Kasumi-1 (cell line): ENCODE measurements at regions not wholly inside any gene's neighbourhood (a gene's known extent, or its start where the extent isn't known, plus 50 kb on each side); places are given as distances from the start of the nearest gene placed in this dataset.

ENCODE experiments used
- DNase-seq, 2 experiments: peaks; one replicate each; lab custom pipeline; 2025; lab: John Stamatoyannopoulos, UW

GRCh38 chr3:106750092-106750491 is 627.1 kb upstream of the CCDC54 start:
- no peak for DNase-seq

DNA sequence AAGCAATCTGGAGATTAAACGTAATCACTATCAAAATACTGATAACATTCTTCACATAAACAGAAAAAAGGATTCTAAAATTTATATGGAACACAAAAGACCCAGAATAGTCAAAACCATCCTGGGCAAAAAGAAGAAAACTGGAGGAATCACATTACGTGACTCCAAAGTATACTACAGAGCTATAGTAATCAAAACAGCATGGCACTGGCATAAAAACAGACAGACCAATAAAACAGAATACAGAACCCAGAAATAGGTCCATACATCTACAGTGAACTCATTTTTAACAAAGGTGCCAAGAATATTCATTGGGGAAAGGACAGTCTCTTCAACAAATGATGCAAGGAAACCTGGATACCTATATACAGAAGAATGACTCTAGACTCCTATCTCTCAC is 621.9 kb upstream of the CCDC54 start:
- DNase-seq, result no peak

DNA sequence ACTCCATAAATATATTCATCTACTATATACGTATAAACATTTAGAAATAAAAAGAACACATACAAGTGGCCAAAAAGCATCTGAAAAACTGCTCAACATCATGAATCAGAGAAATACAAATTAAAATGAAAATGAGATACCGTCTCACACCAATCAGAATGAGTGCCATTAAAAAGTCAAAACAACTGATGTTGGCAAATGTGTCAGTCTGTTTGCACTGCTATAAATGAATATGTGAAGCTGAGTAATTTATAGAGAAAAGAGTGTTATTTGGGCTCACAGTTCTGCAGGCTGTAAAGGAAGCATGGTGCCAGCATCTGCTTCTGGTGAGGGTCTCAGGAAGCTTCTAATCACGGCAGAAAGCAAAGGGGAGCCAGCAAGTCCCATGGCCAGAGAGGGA is 620.3 kb upstream of the CCDC54 start:
- no peak for DNase-seq

GRCh38 chr3:106758459-106758858 is 618.8 kb upstream of the CCDC54 start:
- no peak for DNase-seq

GRCh38 chr3:106759731-106760130 is 617.5 kb upstream of the CCDC54 start:
- DNase-seq, result no peak

- DNase-seq, result no peak
Measured at GRCh38 chr3:106765342-106765741, 611.9 kb upstream of the CCDC54 start.

DNA sequence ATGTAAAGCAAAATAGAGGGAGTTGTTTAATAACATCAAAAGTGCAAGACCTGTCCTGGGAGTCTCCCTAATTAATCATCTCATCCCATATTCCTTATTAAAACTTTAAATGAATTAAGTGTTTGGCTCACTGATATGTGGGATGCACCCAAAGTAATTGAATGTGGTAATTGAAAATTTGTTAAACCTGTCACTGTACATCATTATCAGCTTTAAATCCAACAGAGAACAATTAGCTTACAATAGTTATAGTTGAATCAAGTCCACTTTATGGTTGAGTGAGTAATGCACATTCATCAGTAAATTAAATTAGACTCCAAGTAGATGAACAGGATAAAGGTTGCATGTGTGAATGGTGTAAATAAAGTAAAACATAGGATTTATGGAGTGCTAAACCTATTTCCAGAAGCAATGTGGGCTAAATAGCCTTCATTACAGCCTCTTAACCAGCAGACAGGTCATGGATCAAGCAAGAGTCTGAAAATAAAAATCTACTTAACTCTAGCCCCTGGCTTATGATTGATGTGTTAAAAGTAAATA is 608.2 kb upstream of the CCDC54 start:
- no peak for DNase-seq

- DNase-seq, result no peak
Measured at GRCh38 chr3:106773795-106774194, 603.4 kb upstream of the CCDC54 start.

GRCh38 chr3:106783231-106783630 is 594.0 kb upstream of the CCDC54 start:
- DNase-seq, result no peak

- no peak for DNase-seq
Measured at GRCh38 chr3:106789276-106789675, 588.0 kb upstream of the CCDC54 start.

DNA sequence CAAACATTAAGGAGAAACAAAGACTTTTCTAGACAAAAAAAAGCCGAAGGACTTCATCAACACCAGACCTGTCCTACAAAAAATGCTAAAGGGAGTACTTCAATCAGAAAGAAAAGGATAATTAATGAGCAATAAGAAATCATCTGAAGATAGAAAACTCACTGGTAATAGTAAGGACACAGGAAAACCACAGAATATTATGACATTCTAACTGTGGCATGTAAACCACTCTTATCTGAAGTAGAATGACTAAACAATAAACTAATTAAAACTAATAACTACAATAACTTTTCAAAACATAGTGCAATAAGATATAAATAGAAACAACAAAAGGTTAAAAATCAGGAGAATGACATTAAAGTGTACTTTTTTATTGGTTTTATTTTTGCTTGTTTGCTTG is 584.5 kb upstream of the CCDC54 start:
- DNase-seq, result no peak

DNA sequence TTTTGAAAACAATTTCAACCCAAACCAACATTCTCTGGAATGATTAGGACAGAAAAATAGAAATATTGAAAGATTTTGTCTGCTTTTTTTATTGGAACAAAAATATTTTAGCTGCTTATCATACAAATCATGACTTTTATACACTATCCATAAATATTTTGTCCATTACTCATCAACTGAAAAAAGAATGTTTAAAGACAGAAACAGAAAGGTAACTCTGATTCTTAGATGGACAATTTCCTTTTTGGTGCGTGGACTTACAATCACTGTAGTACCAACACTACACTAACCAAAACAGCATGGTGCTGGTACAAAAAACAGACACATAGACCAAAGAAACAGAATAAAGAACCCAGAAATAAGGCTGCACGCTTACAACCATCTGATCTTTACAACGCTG is 582.8 kb upstream of the CCDC54 start:
- DNase-seq, result no peak

GRCh38 chr3:106795553-106795952 is 581.7 kb upstream of the CCDC54 start:
- no peak for DNase-seq

DNA sequence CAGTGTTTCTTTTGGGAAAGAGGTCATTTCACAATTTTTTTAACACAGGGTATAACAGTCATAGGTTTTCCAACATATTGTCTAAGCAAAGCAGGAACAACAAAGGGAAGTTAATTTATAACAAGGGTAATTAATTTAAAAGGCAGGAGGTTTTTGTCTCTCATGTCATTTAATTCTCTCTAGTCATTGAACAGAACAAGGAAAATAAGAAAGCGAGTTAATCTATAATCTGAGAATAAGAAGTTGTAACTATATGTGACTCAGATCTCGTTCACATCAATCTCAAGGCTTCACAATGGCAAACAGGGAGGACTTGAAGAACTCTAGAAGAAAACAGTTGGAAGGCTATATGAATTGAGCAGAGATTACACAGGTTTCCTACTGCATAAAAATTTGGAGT is 579.8 kb upstream of the CCDC54 start:
- DNase-seq, result no peak

- no peak for DNase-seq
Measured at GRCh38 chr3:106805625-106806024, 571.6 kb upstream of the CCDC54 start.

DNA sequence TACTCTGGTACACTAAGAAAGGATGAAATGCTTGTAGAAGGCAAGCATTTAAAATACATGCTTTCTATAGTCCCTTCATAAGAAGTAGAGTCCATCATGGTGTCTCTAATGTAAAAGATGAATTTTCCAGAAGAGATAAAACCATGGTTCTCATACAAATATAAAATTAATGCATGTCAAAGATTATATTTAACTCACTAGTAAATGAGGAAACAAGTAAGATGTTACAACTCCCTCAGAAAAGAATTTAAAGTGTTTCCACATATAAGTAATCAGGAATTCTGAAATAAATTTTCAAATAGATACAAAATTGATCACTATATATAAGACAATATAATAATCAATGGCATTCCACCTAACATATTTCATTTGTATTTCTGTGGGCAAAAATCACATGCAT is 570.3 kb upstream of the CCDC54 start:
- no peak for DNase-seq

- DNase-seq, result no peak
Measured at GRCh38 chr3:106809041-106809440, 568.2 kb upstream of the CCDC54 start.

GRCh38 chr3:106809623-106810299 is 567.5 kb upstream of the CCDC54 start:
- DNase-seq, result no peak

GRCh38 chr3:106810300-106810875 is 566.9 kb upstream of the CCDC54 start:
- DNase-seq, result no peak

GRCh38 chr3:106811376-106811775 is 565.9 kb upstream of the CCDC54 start:
- DNase-seq, result no peak

DNA sequence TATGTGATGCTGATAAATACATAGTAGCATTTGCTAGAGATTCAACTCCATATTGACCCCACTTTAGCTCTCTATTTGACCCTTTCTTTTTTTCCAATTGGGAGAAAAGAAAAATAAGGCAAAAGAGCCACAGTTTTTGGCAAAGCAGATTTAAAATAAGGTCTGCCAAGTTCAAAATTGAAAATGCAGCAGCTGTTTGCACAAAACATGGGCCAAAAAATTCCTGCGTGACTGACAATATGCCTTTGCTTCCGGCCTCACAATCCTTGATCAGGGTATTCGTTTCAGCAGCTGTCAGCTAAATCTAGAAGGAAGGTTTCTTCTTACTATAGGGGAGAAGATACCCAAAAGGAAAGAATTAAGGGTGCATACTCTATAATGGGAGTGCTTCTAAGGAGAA is 563.5 kb upstream of the CCDC54 start:
- DNase-seq, result no peak

DNA sequence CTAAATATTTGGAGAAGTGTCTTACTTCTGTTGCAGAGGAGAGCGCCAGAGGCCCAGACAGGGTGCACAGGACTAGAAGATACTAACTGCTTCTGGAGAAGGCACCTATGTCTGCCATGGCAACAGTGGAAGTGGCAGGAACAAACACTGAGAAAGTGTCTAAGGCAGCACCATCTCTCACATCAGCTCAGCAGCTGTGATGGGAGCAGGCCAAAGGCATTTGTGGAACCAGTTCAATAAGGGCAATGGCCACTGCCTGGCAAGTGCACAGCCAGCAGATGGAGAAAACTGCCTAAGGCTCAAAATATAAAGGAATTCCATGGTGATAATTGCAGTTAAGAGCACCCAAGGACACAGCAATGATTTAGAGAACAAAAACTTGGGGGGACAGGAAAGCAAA is 563.0 kb upstream of the CCDC54 start:
- DNase-seq, result no peak

DNA sequence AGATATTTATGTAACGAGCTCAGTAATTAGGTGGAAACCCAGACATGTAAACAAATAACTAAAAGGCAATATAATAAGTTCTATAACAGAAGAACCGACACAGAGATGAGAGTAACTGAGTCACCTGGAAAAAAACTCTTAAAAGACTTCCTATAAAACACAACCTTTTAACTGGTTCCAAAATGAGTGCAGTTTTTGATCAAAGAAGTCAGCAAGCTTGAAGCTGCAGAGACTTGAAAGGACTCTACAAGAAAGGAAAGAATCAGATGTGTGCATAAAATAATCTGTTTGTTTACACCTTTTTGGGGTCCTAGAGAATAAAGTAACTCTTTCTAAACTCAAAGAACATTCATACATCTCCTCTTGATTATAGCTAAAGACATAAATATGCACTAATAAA is 560.4 kb upstream of the CCDC54 start:
- no peak for DNase-seq

- no peak for DNase-seq
Measured at GRCh38 chr3:106817706-106818105, 559.5 kb upstream of the CCDC54 start.
